Loucy (cell line): ENCODE measurements at regions not wholly inside any gene's neighbourhood (a gene's known extent, or its start where the extent isn't known, plus 50 kb on each side); places are given as distances from the start of the nearest gene placed in this dataset.

ENCODE experiments used
- H2AFZ ChIP-seq: fragments of 200-600 bp; sonication (generic); 2 replicates; pipeline ENCODE4 v1.6.0; 2016; ENCODE audit warnings: antibody characterized with exemption, mild to moderate bottlenecking, low read length, moderate library complexity
- H3F3A ChIP-seq: fragments of 200-600 bp; 2 replicates; pipeline ENCODE4 v1.6.0; 2016; ENCODE audit warnings: antibody characterized with exemption, low read depth, mild to moderate bottlenecking
- H3K27me3 ChIP-seq: fragments of 200-600 bp; sonication (generic); 2 replicates; pipeline ENCODE4 v1.6.1; 2014; ENCODE audit warnings: low read length, mild to moderate bottlenecking; ENCODE audit not compliant: insufficient read depth, poor library complexity, severe bottlenecking
- H3K36me3 ChIP-seq: fragments of 200-600 bp; sonication (generic); 2 replicates; pipeline ENCODE4 v1.6.1; 2016; ENCODE audit warnings: low read length; ENCODE audit not compliant: insufficient read depth
- H3K4me1 ChIP-seq: fragments of 200-600 bp; sonication (generic); 2 replicates; pipeline ENCODE4 v1.5.1; 2014; ENCODE audit warnings: low read length, mild to moderate bottlenecking; ENCODE audit not compliant: insufficient read depth, poor library complexity, severe bottlenecking
- H3K4me2 ChIP-seq: fragments of 200-600 bp; sonication (generic); 2 replicates; pipeline ENCODE4 v1.6.0; 2014; ENCODE audit warnings: antibody characterized with exemption, low read length, low read depth, mild to moderate bottlenecking; ENCODE audit not compliant: poor library complexity, severe bottlenecking
- H3K4me3 ChIP-seq: fragments of 200-600 bp; sonication (generic); 2 replicates; pipeline ENCODE4 v1.5.1; 2014; ENCODE audit warnings: low read length, mild to moderate bottlenecking, mixed read lengths; ENCODE audit not compliant: poor library complexity, severe bottlenecking
- H3K79me2 ChIP-seq: fragments of 200-600 bp; sonication (generic); 2 replicates; pipeline ENCODE4 v1.6.1; 2014; ENCODE audit warnings: low read length; ENCODE audit not compliant: insufficient read depth
- H3K9ac ChIP-seq: fragments of 200-600 bp; sonication (generic); 2 replicates; pipeline ENCODE4 v1.6.0; 2014; ENCODE audit warnings: mild to moderate bottlenecking, low read depth, low read length, moderate library complexity; ENCODE audit not compliant: poor library complexity, severe bottlenecking
- H3K9me2 ChIP-seq: fragments of 200-600 bp; sonication (generic); replicated peaks from 2 replicates; pipeline ENCODE4 v1.6.1; 2016; ENCODE audit warnings: low read depth, low read length, mixed read lengths
- H3K9me3 ChIP-seq: fragments of 200-600 bp; sonication (generic); 2 replicates; pipeline ENCODE4 v1.6.1; 2014; ENCODE audit warnings: mild to moderate bottlenecking, antibody characterized with exemption, low read length, low read depth; ENCODE audit not compliant: insufficient read depth
- H4K20me1 ChIP-seq: fragments of 200-600 bp; sonication (generic); 2 replicates; pipeline ENCODE4 v1.6.0; 2014; ENCODE audit warnings: antibody characterized with exemption, low read length, mild to moderate bottlenecking; ENCODE audit not compliant: insufficient read depth, poor library complexity, severe bottlenecking
- CTCF ChIP-seq: fragments of 200-600 bp; sonication (generic); conservative IDR thresholded peaks from 2 replicates; pipeline ENCODE4 v1.5.1; 2014; ENCODE audit warnings: mild to moderate bottlenecking, antibody characterized with exemption, low read length
- EZH2phosphoT487 ChIP-seq: fragments of 200-600 bp; IDR thresholded peaks from 2 replicates; pipeline ENCODE4 v1.6.1; 2018; ENCODE audit warnings: antibody characterized with exemption, mild to moderate bottlenecking, moderate library complexity, borderline replicate concordance

- H3K79me2 ChIP-seq = no peaks in the 10 kb centered on the region
- TF ChIP-seq CTCF (no peak), EZH2phosphoT487 (no peak)
- no peaks in the 10 kb centered on the region for H4K20me1 ChIP-seq
- no peaks in the 10 kb centered on the region for H3K4me1 ChIP-seq
- H3K9me2 ChIP-seq = no peaks in the 10 kb centered on the region
- no peak overlapping the region for H3K4me3 ChIP-seq
- no peaks in the 10 kb centered on the region for H3K27me3 ChIP-seq
- H3K9ac ChIP-seq = no peak overlapping the region
- H3K36me3 ChIP-seq = no peaks in the 10 kb centered on the region
- H3K4me2 ChIP-seq = no peak overlapping the region
- H3F3A ChIP-seq = no peaks in the 10 kb centered on the region
- H3K9me3 ChIP-seq = peaks cover 7% of the 10 kb centered on the region; the same call in 1 of the 2 replicates
- no peak overlapping the region for H2AFZ ChIP-seq
These were observed 305.7 kb downstream of the SMOC2 start for GRCh38 chr6:168746643-168747042.

GRCh38 chr6:168746013-168746412 lies 305.0 kb downstream of the SMOC2 start:
- H3F3A ChIP-seq = no peaks in the 10 kb centered on the region
- no peak overlapping the region for H3K4me2 ChIP-seq
- no peak overlapping the region for H3K9ac ChIP-seq
- no peak overlapping the region for H3K4me3 ChIP-seq
- H3K27me3 ChIP-seq = no peaks in the 10 kb centered on the region
- no peaks in the 10 kb centered on the region for H4K20me1 ChIP-seq
- no peaks in the 10 kb centered on the region for H3K36me3 ChIP-seq
- TF ChIP-seq EZH2phosphoT487 (no peak), CTCF (no peak)
- H3K9me2 ChIP-seq = no peaks in the 10 kb centered on the region
- no peak overlapping the region for H2AFZ ChIP-seq
- H3K79me2 ChIP-seq = no peaks in the 10 kb centered on the region
- H3K9me3 ChIP-seq = peaks cover 9% of the 10 kb centered on the region; the same call in 1 of the 2 replicates
- H3K4me1 ChIP-seq = no peaks in the 10 kb centered on the region

- H3K4me3 ChIP-seq = no peak overlapping the region
- H3K4me2 ChIP-seq = no peak overlapping the region
- no peaks in the 10 kb centered on the region for H3K27me3 ChIP-seq
- H3K4me1 ChIP-seq = no peaks in the 10 kb centered on the region
- no peak overlapping the region for H3K9ac ChIP-seq
- H3K9me2 ChIP-seq = no peaks in the 10 kb centered on the region
- no peaks in the 10 kb centered on the region for H3K36me3 ChIP-seq
- no peaks in the 10 kb centered on the region for H3K79me2 ChIP-seq
- H2AFZ ChIP-seq = no peak overlapping the region
- no peaks in the 10 kb centered on the region for H4K20me1 ChIP-seq
- H3F3A ChIP-seq = no peaks in the 10 kb centered on the region
- peaks cover 11% of the 10 kb centered on the region; the same call in 1 of the 2 replicates for H3K9me3 ChIP-seq
- TF ChIP-seq EZH2phosphoT487 (no peak), CTCF (no peak)
These were observed 303.9 kb downstream of the SMOC2 start for GRCh38 chr6:168744861-168745260.
